Sciatic nerve (tissue), 2 donors: ENCODE measurements at regions not wholly inside any gene's neighbourhood (a gene's known extent, or its start where the extent isn't known, plus 50 kb on each side); places are given as distances from the start of the nearest gene placed in this dataset.

Source experiments
- ATAC-seq: fragments of 200-7000 bp; cut with Tn5 transposase; one replicate; pipeline ENCODE4 v1.9.1; 2020; ENCODE audit warnings: mild to moderate bottlenecking, moderate library complexity
- DNase-seq: peaks from one replicate; pipeline ENCODE4 v3.0.0-alpha.2; 2020; ENCODE audit warnings: low spot score
- intact Hi-C: fragments of 100-400 bp; cut with DNase I; formaldehyde crosslinking; loops from one replicate; pipeline ENCODE4 v1.14.2; 2022
- donor health status: DM: no; HTN: no; CAD: no.
- donor health status: DM: no; HTN: no; CAD: no.

GRCh38 chr14:80446356-80446755 lies 235.1 kb upstream of the DIO2 start:
- DNase-seq (no peak), ATAC-seq (no peak)
- intact Hi-C loops: no loop called here

- ATAC-seq (no peak), DNase-seq (no peak)
- intact Hi-C loops: no loop called here
Observed at GRCh38 chr14:80445605-80446004, 234.3 kb upstream of the DIO2 start.

- ATAC-seq (no peak), DNase-seq (no peak)
- intact Hi-C loops: no loop called here
Observed at GRCh38 chr14:80434574-80435321, 223.4 kb upstream of the DIO2 start.

- DNase-seq (no peak), ATAC-seq (no peak)
- intact Hi-C loops: no loop called here
Observed at GRCh38 chr14:80433811-80434210, 222.5 kb upstream of the DIO2 start.

GRCh38 chr14:80428671-80429070 lies 217.4 kb upstream of the DIO2 start:
- ATAC-seq: no peak
- DNase-seq: no peak
- intact Hi-C loops: no loop called here

- intact Hi-C loops: no loop called here
- ATAC-seq (no peak), DNase-seq (no peak)
Observed at GRCh38 chr14:80428171-80428570, 216.9 kb upstream of the DIO2 start.

- ATAC-seq: no peak
- intact Hi-C loops: no loop called here
- no peak for DNase-seq
Observed at GRCh38 chr14:80427101-80427500, 215.8 kb upstream of the DIO2 start.

GRCh38 chr14:80426683-80427082 lies 215.4 kb upstream of the DIO2 start:
- no peak for ATAC-seq
- no peak for DNase-seq

GRCh38 chr14:80425686-80426085 lies 214.4 kb upstream of the DIO2 start:
- intact Hi-C loops: no loop called here
- ATAC-seq (no peak), DNase-seq (no peak)

More at GRCh38 chr14:80426683-80427082, 215.4 kb upstream of the DIO2 start:
- intact Hi-C loops: no loop called here

- intact Hi-C loops: no loop called here
- ATAC-seq (no peak), DNase-seq (no peak)
Observed at GRCh38 chr14:80419769-80420168, 208.5 kb upstream of the DIO2 start.

GRCh38 chr14:80419345-80419744 lies 208.0 kb upstream of the DIO2 start:
- ATAC-seq (peak; percentile 57), DNase-seq (no peak)
- intact Hi-C loops: no loop called here

GRCh38 chr14:80415636-80416035 lies 204.3 kb upstream of the DIO2 start:
- ATAC-seq (no peak), DNase-seq (no peak)
- intact Hi-C loops: no loop called here

- DNase-seq (no peak), ATAC-seq (peak; percentile 83)
- intact Hi-C loops: no loop called here
Observed at GRCh38 chr14:80414080-80414479, 202.8 kb upstream of the DIO2 start.

- DNase-seq (no peak), ATAC-seq (no peak)
- intact Hi-C loops: no loop called here
Observed at GRCh38 chr14:80404413-80404812, 193.1 kb upstream of the DIO2 start.

GRCh38 chr14:80403036-80403435 lies 191.7 kb upstream of the DIO2 start:
- ATAC-seq (no peak), DNase-seq (no peak)
- intact Hi-C loops: no loop called here

GRCh38 chr14:80395031-80395430 lies 183.7 kb upstream of the DIO2 start:
- DNase-seq (no peak), ATAC-seq (no peak)
- intact Hi-C loops: no loop called here

GRCh38 chr14:80393766-80394165 lies 182.5 kb upstream of the DIO2 start:
- no peak for ATAC-seq
- DNase-seq: no peak
- intact Hi-C loops: no loop called here

- no peak for DNase-seq
- intact Hi-C loops: no loop called here
- ATAC-seq: no peak
Observed at GRCh38 chr14:80390906-80391305, 179.6 kb upstream of the DIO2 start.

- intact Hi-C loops: no loop called here
- peak; percentile 50 for ATAC-seq
- no peak for DNase-seq
Observed at GRCh38 chr14:80388980-80389711, 177.8 kb upstream of the DIO2 start.

GRCh38 chr14:80387563-80387981 lies 176.3 kb upstream of the DIO2 start:
- intact Hi-C loops: no loop called here
- DNase-seq: no peak
- peak; percentile 74 for ATAC-seq

- no peak for ATAC-seq
- DNase-seq: no peak
- intact Hi-C loops: no loop called here
Observed at GRCh38 chr14:80385336-80385735, 174.0 kb upstream of the DIO2 start.
